ENCODE measurements at regions not wholly inside any gene's neighbourhood (a gene's known extent, or its start where the extent isn't known, plus 50 kb on each side); places are given as distances from the start of the nearest gene placed in this dataset.
A peak's percentile ranks its signal among the peaks of the same experiment; 100 is the strongest.
"Not testable (repeated sequence)": the region's sequence is repeated elsewhere in the genome, so short reads cannot be mapped to it uniquely, and the experiment has no call there.

- no CpG with 5 or more reads among the region's 7 CpGs for WGBS (ENCODE audit: insufficient coverage, insufficient read length)
- Histone ChIP-seq H3K36me3 (ENCODE audit: control insufficient read depth, insufficient read depth, low read length) (no peaks in the 10 kb centered on the region), H3K27ac (ENCODE audit: low read length) (no peak overlapping the region), H3K27me3 (ENCODE audit: control insufficient read depth, insufficient read depth, low read length) (no peaks in the 10 kb centered on the region; the same call in 1 of the 2 replicates), H3K4me1 (ENCODE audit: control insufficient read depth, insufficient read depth, low read length) (peaks cover 12% of the 10 kb centered on the region; the same call in 1 of the 2 replicates), H3K9me3 (ENCODE audit: control insufficient read depth, insufficient read depth, low read length) (no peaks in the 10 kb centered on the region), H3K4me3 (ENCODE audit: low read length) (no peak overlapping the region)
- no peak for DNase-seq (ENCODE audit: low read depth, low spot score)
Measured at GRCh38 chr21:33971492-33972013, 55.9 kb upstream of the ATP5PO start.

GRCh38 chr21:33969581-33969980 lies 54.0 kb upstream of the ATP5PO start:
- DNase-seq (ENCODE audit: low read depth, low spot score) = no peak
- H3K4me3 ChIP-seq (ENCODE audit: low read length) = no peak overlapping the region
- H3K9me3 ChIP-seq (ENCODE audit: control insufficient read depth, insufficient read depth, low read length) = no peaks in the 10 kb centered on the region
- H3K27ac ChIP-seq (ENCODE audit: low read length) = no peak overlapping the region
- H3K36me3 ChIP-seq (ENCODE audit: control insufficient read depth, insufficient read depth, low read length) = no peaks in the 10 kb centered on the region
- WGBS (ENCODE audit: insufficient coverage, insufficient read length) = no CpG with 5 or more reads among the region's 3 CpGs
- H3K4me1 ChIP-seq (ENCODE audit: control insufficient read depth, insufficient read depth, low read length) = peaks cover 6% of the 10 kb centered on the region; the same call in 1 of the 2 replicates
- H3K27me3 ChIP-seq (ENCODE audit: control insufficient read depth, insufficient read depth, low read length) = no peaks in the 10 kb centered on the region; the same call in 1 of the 2 replicates

- Histone ChIP-seq H3K36me3 (ENCODE audit: control insufficient read depth, insufficient read depth, low read length) (no peaks in the 10 kb centered on the region), H3K4me3 (ENCODE audit: low read length) (no peak overlapping the region), H3K27ac (ENCODE audit: low read length) (no peak overlapping the region), H3K9me3 (ENCODE audit: control insufficient read depth, insufficient read depth, low read length) (no peaks in the 10 kb centered on the region), H3K27me3 (ENCODE audit: control insufficient read depth, insufficient read depth, low read length) (no peaks in the 10 kb centered on the region; the same call in 1 of the 2 replicates), H3K4me1 (ENCODE audit: control insufficient read depth, insufficient read depth, low read length) (peaks cover 6% of the 10 kb centered on the region; the same call in 1 of the 2 replicates)
- DNase-seq (ENCODE audit: low read depth, low spot score) = no peak
- WGBS (ENCODE audit: insufficient coverage, insufficient read length) = no CpG with 5 or more reads among the region's 4 CpGs
Measured at GRCh38 chr21:33968995-33969348, 53.4 kb upstream of the ATP5PO start.

- Histone ChIP-seq H3K27me3 (ENCODE audit: control insufficient read depth, insufficient read depth, low read length) (no peaks in the 10 kb centered on the region; the same call in 1 of the 2 replicates), H3K4me1 (ENCODE audit: control insufficient read depth, insufficient read depth, low read length) (peaks cover 6% of the 10 kb centered on the region; the same call in 1 of the 2 replicates), H3K36me3 (ENCODE audit: control insufficient read depth, insufficient read depth, low read length) (no peaks in the 10 kb centered on the region), H3K9me3 (ENCODE audit: control insufficient read depth, insufficient read depth, low read length) (no peaks in the 10 kb centered on the region), H3K4me3 (ENCODE audit: low read length) (no peak overlapping the region), H3K27ac (ENCODE audit: low read length) (no peak overlapping the region)
- WGBS (ENCODE audit: insufficient coverage, insufficient read length) = no CpG with 5 or more reads among the region's 5 CpGs
- peak; percentile 22 for DNase-seq (ENCODE audit: low read depth, low spot score)
Measured at GRCh38 chr21:33968080-33968994, 52.7 kb upstream of the ATP5PO start.

- DNase-seq (ENCODE audit: low read depth, low spot score) = no peak
- H3K9me3 ChIP-seq (ENCODE audit: control insufficient read depth, insufficient read depth, low read length) = no peaks in the 10 kb centered on the region
- no peaks in the 10 kb centered on the region; the same call in 1 of the 2 replicates for H3K27me3 ChIP-seq (ENCODE audit: control insufficient read depth, insufficient read depth, low read length)
- H3K4me1 ChIP-seq (ENCODE audit: control insufficient read depth, insufficient read depth, low read length) = peaks cover 5% of the 10 kb centered on the region; the same call in 1 of the 2 replicates
- no peak overlapping the region for H3K27ac ChIP-seq (ENCODE audit: low read length)
- no peaks in the 10 kb centered on the region for H3K36me3 ChIP-seq (ENCODE audit: control insufficient read depth, insufficient read depth, low read length)
- no peak overlapping the region for H3K4me3 ChIP-seq (ENCODE audit: low read length)
- WGBS (ENCODE audit: insufficient coverage, insufficient read length) = no CpG with 5 or more reads among the region's 5 CpGs
Measured at GRCh38 chr21:33967086-33967571, 51.5 kb upstream of the ATP5PO start.

- Histone ChIP-seq H3K9me3 (ENCODE audit: control insufficient read depth, insufficient read depth, low read length) (no peaks in the 10 kb centered on the region), H3K4me1 (ENCODE audit: control insufficient read depth, insufficient read depth, low read length) (peaks cover 3% of the 10 kb centered on the region; the same call in 1 of the 2 replicates), H3K27me3 (ENCODE audit: control insufficient read depth, insufficient read depth, low read length) (no peaks in the 10 kb centered on the region; the same call in 1 of the 2 replicates), H3K4me3 (ENCODE audit: low read length) (no peak overlapping the region), H3K36me3 (ENCODE audit: control insufficient read depth, insufficient read depth, low read length) (no peaks in the 10 kb centered on the region), H3K27ac (ENCODE audit: low read length) (no peak overlapping the region)
- WGBS (ENCODE audit: insufficient coverage, insufficient read length) = no CpG with 5 or more reads among the region's 4 CpGs
- DNase-seq (ENCODE audit: low read depth, low spot score) = no peak
Measured at GRCh38 chr21:33966324-33966949, 50.8 kb upstream of the ATP5PO start.

- H3K36me3 ChIP-seq (ENCODE audit: control insufficient read depth, insufficient read depth, low read length); DNase-seq (ENCODE audit: low read depth, low spot score); H3K27ac ChIP-seq (ENCODE audit: low read length); H3K4me3 ChIP-seq (ENCODE audit: low read length); H3K9me3 ChIP-seq (ENCODE audit: control insufficient read depth, insufficient read depth, low read length); H3K4me1 ChIP-seq (ENCODE audit: control insufficient read depth, insufficient read depth, low read length); H3K27me3 ChIP-seq (ENCODE audit: control insufficient read depth, insufficient read depth, low read length): not testable (repeated sequence)
- 100% methylated on average over 4 of the region's 9 CpGs for WGBS (ENCODE audit: insufficient coverage, insufficient read length)
Measured at GRCh38 chr21:33965662-33966061, 50.1 kb upstream of the ATP5PO start.
